OCI-LY3 (cell line): ENCODE measurements at regions not wholly inside any gene's neighbourhood (a gene's known extent, or its start where the extent isn't known, plus 50 kb on each side); places are given as distances from the start of the nearest gene placed in this dataset.
"Not testable (repeated sequence)": the region's sequence is repeated elsewhere in the genome, so short reads cannot be mapped to it uniquely, and the experiment has no call there.

Experiments used
- H2AFZ ChIP-seq: fragments of 200-600, 300-600 bp; shearing (Covaris generic); 2 replicates; pipeline ENCODE4 v1.6.0; 2014; ENCODE audit warnings: antibody characterized with exemption, low read depth, low read length
- H3K27ac ChIP-seq: fragments of 200-600, 300-600 bp; sonication (generic); 2 replicates; pipeline ENCODE4 v1.5.1; 2014; ENCODE audit warnings: mild to moderate bottlenecking, low read length, moderate library complexity, mixed read lengths
- H3K27me3 ChIP-seq: fragments of 200-600, 300-600 bp; sonication (generic); 2 replicates; pipeline ENCODE4 v1.6.1; 2014; ENCODE audit warnings: low read depth, low read length, mixed read lengths
- H3K36me3 ChIP-seq: fragments of 200-600, 300-600 bp; sonication (generic); replicated peaks from 2 replicates; pipeline ENCODE3; 2014; ENCODE audit warnings: low read depth, low read length, mixed read lengths
- H3K4me1 ChIP-seq: fragments of 300-600, 200-600 bp; sonication (generic); 2 replicates; pipeline ENCODE4 v1.6.1; 2014; ENCODE audit warnings: low read length, mixed read lengths
- H3K4me2 ChIP-seq: fragments of 200-600, 300-600 bp; sonication (generic); 2 replicates; pipeline ENCODE4 v1.6.1; 2014; ENCODE audit warnings: low read length, mixed read lengths
- H3K4me3 ChIP-seq: fragments of 300-600, 200-600 bp; sonication (generic); 2 replicates; pipeline ENCODE4 v1.5.1; 2014; ENCODE audit warnings: antibody characterized with exemption, mild to moderate bottlenecking, low read length, moderate library complexity
- H3K79me2 ChIP-seq: fragments of 300-600, 200-600 bp; shearing (Covaris generic); 2 replicates; pipeline ENCODE4 v1.6.1; 2014; ENCODE audit warnings: mild to moderate bottlenecking, low read length, mixed read lengths
- H3K9ac ChIP-seq: fragments of 300-600, 200-600 bp; shearing (Covaris generic); 2 replicates; pipeline ENCODE4 v1.6.0; 2014; ENCODE audit warnings: mild to moderate bottlenecking, low read length, moderate library complexity
- H3K9me3 ChIP-seq: fragments of 200-600, 300-600 bp; shearing (Covaris generic); 2 replicates; pipeline ENCODE4 v1.6.1; 2014; ENCODE audit warnings: low read length, mixed read lengths; ENCODE audit not compliant: insufficient read depth
- H4K20me1 ChIP-seq: fragments of 200-600, 300-600 bp; sonication (generic); 2 replicates; pipeline ENCODE4 v1.6.1; 2016; ENCODE audit warnings: low read length, mixed read lengths; ENCODE audit not compliant: insufficient read depth
- CTCF ChIP-seq: fragments of 200-600, 300-600 bp; sonication (generic); IDR thresholded peaks from 2 replicates; pipeline ENCODE4 v1.5.1; 2014; ENCODE audit warnings: antibody characterized with exemption, low read length, low read depth
- EZH2phosphoT487 ChIP-seq: fragments of 200-600 bp; shearing (Covaris generic); IDR thresholded peaks from 2 replicates; pipeline ENCODE4 v1.6.1; 2018; ENCODE audit warnings: antibody characterized with exemption, mixed run types, low read depth

- H3K36me3 ChIP-seq: no peaks in the 10 kb centered on the region
- H3K4me3 ChIP-seq: no peak overlapping the region
- no peak overlapping the region for H3K4me2 ChIP-seq
- H3K27ac ChIP-seq: no peak overlapping the region
- no peaks in the 10 kb centered on the region for H4K20me1 ChIP-seq
- H3K9ac ChIP-seq: no peak overlapping the region
- no peaks in the 10 kb centered on the region for H3K79me2 ChIP-seq
- H3K4me1 ChIP-seq: no peaks in the 10 kb centered on the region
- TF ChIP-seq CTCF: no peak
- no peak for TF ChIP-seq EZH2phosphoT487
- H2AFZ ChIP-seq: no peak overlapping the region
- no peaks in the 10 kb centered on the region for H3K9me3 ChIP-seq
- H3K27me3 ChIP-seq: no peaks in the 10 kb centered on the region
Measured at GRCh38 chr10:31242902-31243301, 76.1 kb upstream of the ZEB1 start.

- not testable (repeated sequence) for H3K9ac ChIP-seq, H3K4me3 ChIP-seq, H3K27me3 ChIP-seq, H3K4me1 ChIP-seq, H3K9me3 ChIP-seq, H3K27ac ChIP-seq, H4K20me1 ChIP-seq, H3K36me3 ChIP-seq, H2AFZ ChIP-seq, H3K79me2 ChIP-seq, H3K4me2 ChIP-seq
Measured at GRCh38 chr10:31251118-31251517, 67.9 kb upstream of the ZEB1 start.

DNA sequence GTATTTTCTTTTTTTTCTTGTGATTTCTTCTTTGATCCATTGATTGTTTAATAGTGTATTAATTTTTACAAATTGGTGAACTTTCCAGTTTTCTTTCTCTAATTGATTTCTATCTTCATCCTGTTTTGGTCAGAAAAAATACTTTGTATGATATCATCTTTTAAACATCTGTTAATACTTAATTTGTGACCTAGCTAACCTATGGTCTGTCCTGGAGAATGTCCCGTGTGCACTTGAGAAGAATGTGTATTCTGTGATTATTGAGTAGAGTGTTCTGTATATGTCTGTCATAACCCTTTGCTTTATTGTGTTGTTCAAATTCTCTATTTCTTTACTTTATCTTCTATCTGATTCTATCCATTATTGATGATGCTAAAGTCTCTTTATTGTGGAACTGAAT lies 65.8 kb upstream of the ZEB1 start:
- TF ChIP-seq EZH2phosphoT487 (no peak), CTCF (no peak)
- Histone ChIP-seq H3K4me1 (no peaks in the 10 kb centered on the region), H4K20me1 (no peaks in the 10 kb centered on the region), H3K27ac (no peak overlapping the region), H3K27me3 (no peaks in the 10 kb centered on the region), H3K36me3 (no peaks in the 10 kb centered on the region), H3K79me2 (no peaks in the 10 kb centered on the region), H2AFZ (no peak overlapping the region), H3K4me3 (no peak overlapping the region), H3K9ac (no peak overlapping the region), H3K4me2 (no peak overlapping the region), H3K9me3 (no peaks in the 10 kb centered on the region)

DNA sequence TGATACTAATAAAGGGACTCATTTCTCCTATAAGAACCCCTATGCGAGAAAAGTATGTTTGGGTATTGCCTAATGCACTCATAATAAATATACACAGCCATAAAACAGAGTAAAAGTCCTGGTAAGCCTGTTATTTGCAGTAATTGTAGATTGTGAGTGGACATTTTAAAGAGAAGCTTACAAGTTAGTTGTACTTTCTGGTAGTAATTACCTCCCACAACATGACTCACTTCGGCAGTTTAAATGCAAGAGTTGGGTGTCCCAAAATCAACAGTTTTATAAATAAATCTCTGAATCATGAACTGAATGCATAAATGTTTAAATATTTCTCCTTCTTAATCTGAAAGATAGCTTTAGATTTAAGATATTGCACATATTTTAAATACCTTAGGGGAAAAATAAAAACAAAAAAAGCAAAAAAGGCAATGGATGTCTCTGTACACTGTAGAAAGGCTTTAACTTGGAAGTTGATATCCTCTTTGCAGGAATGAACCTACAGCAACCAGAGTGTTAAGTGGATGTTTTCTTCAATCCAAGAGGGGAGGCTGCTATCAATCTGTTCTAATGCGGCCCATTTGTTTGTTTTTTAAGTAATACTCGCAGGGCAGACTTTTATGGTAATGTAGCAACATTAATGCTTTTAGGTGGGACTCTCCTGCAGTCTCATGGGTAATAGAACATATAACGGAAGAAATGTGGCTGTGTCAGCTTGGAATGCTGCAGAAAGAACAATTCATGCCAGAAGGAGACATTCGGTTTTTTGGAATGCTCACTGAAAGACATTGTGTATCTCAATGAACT lies 57.3 kb upstream of the ZEB1 start:
- H3K4me3 ChIP-seq: no peak overlapping the region
- no peak overlapping the region for H3K27ac ChIP-seq
- H3K4me1 ChIP-seq: peaks cover 20% of the 10 kb centered on the region
- no peaks in the 10 kb centered on the region for H3K9me3 ChIP-seq
- TF ChIP-seq CTCF (no peak), EZH2phosphoT487 (no peak)
- no peak overlapping the region for H2AFZ ChIP-seq
- no peaks in the 10 kb centered on the region for H3K36me3 ChIP-seq
- H3K9ac ChIP-seq: no peak overlapping the region
- H3K4me2 ChIP-seq: no peak overlapping the region
- no peaks in the 10 kb centered on the region for H3K79me2 ChIP-seq
- no peaks in the 10 kb centered on the region for H4K20me1 ChIP-seq
- no peaks in the 10 kb centered on the region for H3K27me3 ChIP-seq
